WTC11 (cell line): ENCODE measurements at regions not wholly inside any gene's neighbourhood (a gene's known extent, or its start where the extent isn't known, plus 50 kb on each side); places are given as distances from the start of the nearest gene placed in this dataset.

Experiments used
- ATAC-seq: fragments of 200-7000 bp; cut with Tn5 transposase; 2 replicates; pipeline ENCODE4 v1.10.0; 2021; ENCODE audit warnings: mild to moderate bottlenecking, moderate library complexity
- CTCF ChIA-PET: fragments of 300-600 bp; sonication (Branson Sonifier 250); formaldehyde crosslinking; loops from one replicate; lab custom pipeline; 2021; ENCODE audit warnings: antibody characterized with exemption; lab: Charles Lee
- POLR2A ChIA-PET: fragments of 350-600 bp; sonication (Branson Sonifier 250); formaldehyde crosslinking; loops from one replicate; lab custom pipeline; 2021; ENCODE audit warnings: antibody characterized with exemption; lab: Charles Lee
- DNase-seq: peaks from one replicate; pipeline ENCODE4 v3.0.0; 2021; ENCODE audit warnings: low spot score
- H3K27ac Mint-ChIP-seq: 2 replicates; pipeline ENCODE4 v1.8.0; 2021; ENCODE audit warnings: mixed read lengths
- H3K27me3 Mint-ChIP-seq: 2 replicates; pipeline ENCODE4 v1.8.0; 2021; ENCODE audit warnings: low read depth, mild to moderate bottlenecking, moderate library complexity, mixed read lengths
- H3K36me3 Mint-ChIP-seq: 2 replicates; pipeline ENCODE4 v1.8.0; 2021; ENCODE audit warnings: mixed read lengths
- H3K4me1 Mint-ChIP-seq: 2 replicates; pipeline ENCODE4 v1.8.0; 2022; ENCODE audit warnings: mixed read lengths
- H3K4me3 Mint-ChIP-seq: 2 replicates; pipeline ENCODE4 v1.8.0; 2021; ENCODE audit warnings: mild to moderate bottlenecking, moderate library complexity, mixed read lengths
- H3K9me3 Mint-ChIP-seq: 2 replicates; pipeline ENCODE4 v1.8.0; 2021; ENCODE audit warnings: mixed read lengths
- CREM ChIP-seq: sonication (generic); formaldehyde crosslinking; IDR thresholded peaks from 2 replicates; pipeline ENCODE4 v1.8.1; 2022; ENCODE audit warnings: mild to moderate bottlenecking, missing genetic modification reagents, moderate library complexity
- EMX1 ChIP-seq: fragments of 250-450 bp; sonication (Bioruptor Pico); IDR thresholded peaks from 2 replicates; pipeline ENCODE4 v1.8.0; 2021; ENCODE audit warnings: mild to moderate bottlenecking
- FOXJ3 ChIP-seq: sonication (generic); formaldehyde crosslinking; IDR thresholded peaks from 2 replicates; pipeline ENCODE4 v1.9.0; 2021; ENCODE audit warnings: missing genetic modification reagents, mild to moderate bottlenecking, borderline replicate concordance
- GRHL2 ChIP-seq: fragments of 250-450 bp; sonication (Bioruptor Pico); IDR thresholded peaks from 2 replicates; pipeline ENCODE4 v1.8.0; 2022; ENCODE audit warnings: mild to moderate bottlenecking, moderate library complexity; ENCODE audit not compliant: insufficient replicate concordance, severe bottlenecking
- HMGA2 ChIP-seq: fragments of 250-450 bp; sonication (Bioruptor Pico); IDR thresholded peaks from 2 replicates; pipeline ENCODE4 v1.4.0; 2021; ENCODE audit warnings: mild to moderate bottlenecking, moderate library complexity
- IRF2 ChIP-seq: sonication (generic); formaldehyde crosslinking; IDR thresholded peaks from 2 replicates; pipeline ENCODE4 v1.8.0; 2022; ENCODE audit warnings: low read depth, missing genetic modification reagents, borderline replicate concordance
- MXD4 ChIP-seq: fragments of 250-450 bp; sonication (Bioruptor Pico); IDR thresholded peaks from 2 replicates; pipeline ENCODE4 v1.8.0; 2021; ENCODE audit warnings: mild to moderate bottlenecking, moderate library complexity, borderline replicate concordance
- MYBL2 ChIP-seq: sonication (generic); formaldehyde crosslinking; IDR thresholded peaks from 2 replicates; pipeline ENCODE4 v1.8.1; 2023; ENCODE audit warnings: mild to moderate bottlenecking, moderate library complexity, missing genetic modification reagents
- RELA ChIP-seq: sonication (generic); formaldehyde crosslinking; IDR thresholded peaks from 2 replicates; pipeline ENCODE4 v1.8.1; 2022; ENCODE audit warnings: missing genetic modification reagents, mild to moderate bottlenecking, borderline replicate concordance
- TEAD1 ChIP-seq: sonication (generic); formaldehyde crosslinking; IDR thresholded peaks from 2 replicates; pipeline ENCODE4 v1.8.0; 2022; ENCODE audit warnings: mild to moderate bottlenecking, missing genetic modification reagents
- ZBTB21 ChIP-seq: sonication (generic); formaldehyde crosslinking; IDR thresholded peaks from 2 replicates; pipeline ENCODE4 v1.8.1; 2023; ENCODE audit warnings: mild to moderate bottlenecking, missing genetic modification reagents, borderline replicate concordance
- ZNF138 ChIP-seq: sonication (generic); formaldehyde crosslinking; conservative IDR thresholded peaks from 2 replicates; pipeline ENCODE4 v1.8.1; 2022; ENCODE audit warnings: mild to moderate bottlenecking, moderate library complexity, missing genetic modification reagents
- ZNF232 ChIP-seq: sonication (generic); formaldehyde crosslinking; IDR thresholded peaks from 2 replicates; pipeline ENCODE4 v1.8.0; 2022; ENCODE audit warnings: mild to moderate bottlenecking, missing genetic modification reagents
- ZNF416 ChIP-seq: fragments of 250-450 bp; sonication (Bioruptor Pico); IDR thresholded peaks from 2 replicates; pipeline ENCODE4 v1.9.0; 2021; ENCODE audit warnings: mild to moderate bottlenecking, inconsistent platforms
- TF ChIP-seq, protein P1 (sequence below): sonication (generic); formaldehyde crosslinking; IDR thresholded peaks from 2 replicates; pipeline ENCODE4 v1.8.1; 2023; ENCODE audit warnings: mild to moderate bottlenecking, missing genetic modification reagents, moderate library complexity
- TF ChIP-seq, protein P2 (sequence below): sonication (generic); formaldehyde crosslinking; IDR thresholded peaks from 2 replicates; pipeline ENCODE4 v1.8.1; 2023; ENCODE audit warnings: mild to moderate bottlenecking, moderate library complexity, missing genetic modification reagents
- TF ChIP-seq, protein P3 (sequence below): sonication (generic); formaldehyde crosslinking; IDR thresholded peaks from 2 replicates; pipeline ENCODE4 v1.8.0; 2023; ENCODE audit warnings: missing genetic modification reagents
- TF ChIP-seq, protein P4 (sequence below): sonication (generic); formaldehyde crosslinking; IDR thresholded peaks from 2 replicates; pipeline ENCODE4 v1.8.0; 2022; ENCODE audit warnings: mild to moderate bottlenecking, missing genetic modification reagents
- TF ChIP-seq, protein P5 (sequence below): sonication (generic); formaldehyde crosslinking; IDR thresholded peaks from 2 replicates; pipeline ENCODE4 v1.8.1; 2023; ENCODE audit warnings: mild to moderate bottlenecking, missing genetic modification reagents, moderate library complexity

DNA sequence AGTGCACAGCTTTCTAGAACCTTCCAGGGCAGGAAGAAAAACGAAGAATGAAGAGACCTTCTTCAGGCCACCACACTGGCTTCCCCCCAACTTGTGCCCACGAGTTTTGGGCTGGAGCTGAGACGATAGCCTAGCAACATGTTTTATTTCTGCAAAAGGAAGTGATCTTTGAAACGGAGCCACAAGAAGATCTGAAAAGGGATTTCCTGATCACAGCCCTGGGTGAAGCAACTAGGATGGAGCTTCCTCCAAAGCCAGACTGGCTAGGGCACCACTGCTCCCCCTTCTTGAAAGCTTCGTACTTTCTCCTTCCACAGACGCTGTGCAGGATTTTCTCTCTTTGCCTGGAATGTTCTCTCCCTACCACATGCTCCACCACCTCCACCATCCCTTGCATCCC, 418.3 kb downstream of the MED13L start:
- TF ChIP-seq IRF2 (CRISPR knock-in tag): no peak
- no peak for TF ChIP-seq EMX1 (CRISPR knock-in tag)
- TF ChIP-seq GRHL2 (CRISPR knock-in tag): no peak
- no peak for TF ChIP-seq ZBTB21 (CRISPR knock-in tag)
- TF ChIP-seq MXD4: no peak
- TF ChIP-seq, protein P1, sequence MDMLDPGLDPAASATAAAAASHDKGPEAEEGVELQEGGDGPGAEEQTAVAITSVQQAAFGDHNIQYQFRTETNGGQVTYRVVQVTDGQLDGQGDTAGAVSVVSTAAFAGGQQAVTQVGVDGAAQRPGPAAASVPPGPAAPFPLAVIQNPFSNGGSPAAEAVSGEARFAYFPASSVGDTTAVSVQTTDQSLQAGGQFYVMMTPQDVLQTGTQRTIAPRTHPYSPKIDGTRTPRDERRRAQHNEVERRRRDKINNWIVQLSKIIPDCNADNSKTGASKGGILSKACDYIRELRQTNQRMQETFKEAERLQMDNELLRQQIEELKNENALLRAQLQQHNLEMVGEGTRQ (CRISPR knock-in tag): no peak
- ATAC-seq (no peak), DNase-seq (no peak)
- no peaks in the 10 kb centered on the region; the same call in 1 of the 2 replicates for H3K27me3 Mint-ChIP-seq
- 0 out of 2 replicates have a peak, but pooled peaks cover 4% of the 10 kb centered on the region for H3K9me3 Mint-ChIP-seq
- ChIA-PET CTCF (interaction anchor here (1.1 kb wide), 1 partner anchor 13 kb away, joined by 4 read pairs; no protein-coding TSS in a partner anchor), POLR2A (no interaction called here)
- no peak overlapping the region for H3K4me3 Mint-ChIP-seq
- H3K27ac Mint-ChIP-seq: no peak overlapping the region
- H3K36me3 Mint-ChIP-seq: no peaks in the 10 kb centered on the region
- H3K4me1 Mint-ChIP-seq: peaks cover 20% of the 10 kb centered on the region

DNA sequence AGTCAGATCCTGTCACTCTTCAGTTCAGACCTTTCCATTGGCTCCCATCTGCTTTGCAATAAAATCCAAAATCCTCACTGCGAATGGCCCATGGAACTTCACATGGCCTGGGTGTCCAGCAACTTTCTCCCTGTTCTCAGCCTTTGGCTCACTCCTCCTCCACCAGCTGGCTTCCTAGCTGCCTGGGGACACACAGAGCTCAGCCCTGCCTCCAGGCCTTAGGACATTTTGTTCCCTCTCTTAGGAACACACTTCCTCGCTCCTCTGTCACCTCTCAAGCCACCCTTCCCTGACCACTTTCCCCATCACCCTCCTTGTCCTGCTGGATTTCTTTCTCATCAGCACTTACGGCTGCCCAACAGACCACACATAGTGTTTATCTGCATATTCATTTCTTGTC, 419.6 kb downstream of the MED13L start:
- peak overlapping the region; percentile 2; the same call in 1 of the 2 replicates for H3K27ac Mint-ChIP-seq
- ATAC-seq: no peak
- H3K4me3 Mint-ChIP-seq: no peak overlapping the region
- ChIA-PET POLR2A (no interaction called here), CTCF (interaction anchor here (1.0 to 1.3 kb wide), 2 partner anchors 9 to 89 kb away, joined by 4 to 5 read pairs; no protein-coding TSS in a partner anchor)
- DNase-seq: no peak
- no peaks in the 10 kb centered on the region for H3K36me3 Mint-ChIP-seq
- H3K9me3 Mint-ChIP-seq: 0 out of 2 replicates have a peak, but pooled peaks cover 4% of the 10 kb centered on the region
- H3K4me1 Mint-ChIP-seq: peaks cover 17% of the 10 kb centered on the region
- TF ChIP-seq MYBL2 (no peak), IRF2 (CRISPR knock-in tag) (no peak), ZNF138 (CRISPR knock-in tag) (no peak), FOXJ3 (no peak), RELA (CRISPR knock-in tag) (no peak), HMGA2 (CRISPR knock-in tag) (no peak), TEAD1 (CRISPR knock-in tag) (no peak), ZNF416 (CRISPR knock-in tag) (no peak), CREM (no peak), ZNF232 (CRISPR knock-in tag) (no peak)
- TF ChIP-seq, protein P2, sequence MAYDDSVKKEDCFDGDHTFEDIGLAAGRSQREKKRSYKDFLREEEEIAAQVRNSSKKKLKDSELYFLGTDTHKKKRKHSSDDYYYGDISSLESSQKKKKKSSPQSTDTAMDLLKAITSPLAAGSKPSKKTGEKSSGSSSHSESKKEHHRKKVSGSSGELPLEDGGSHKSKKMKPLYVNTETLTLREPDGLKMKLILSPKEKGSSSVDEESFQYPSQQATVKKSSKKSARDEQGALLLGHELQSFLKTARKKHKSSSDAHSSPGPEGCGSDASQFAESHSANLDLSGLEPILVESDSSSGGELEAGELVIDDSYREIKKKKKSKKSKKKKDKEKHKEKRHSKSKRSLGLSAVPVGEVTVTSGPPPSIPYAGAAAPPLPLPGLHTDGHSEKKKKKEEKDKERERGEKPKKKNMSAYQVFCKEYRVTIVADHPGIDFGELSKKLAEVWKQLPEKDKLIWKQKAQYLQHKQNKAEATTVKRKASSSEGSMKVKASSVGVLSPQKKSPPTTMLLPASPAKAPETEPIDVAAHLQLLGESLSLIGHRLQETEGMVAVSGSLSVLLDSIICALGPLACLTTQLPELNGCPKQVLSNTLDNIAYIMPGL (CRISPR knock-in tag): no peak
- TF ChIP-seq, protein P3, sequence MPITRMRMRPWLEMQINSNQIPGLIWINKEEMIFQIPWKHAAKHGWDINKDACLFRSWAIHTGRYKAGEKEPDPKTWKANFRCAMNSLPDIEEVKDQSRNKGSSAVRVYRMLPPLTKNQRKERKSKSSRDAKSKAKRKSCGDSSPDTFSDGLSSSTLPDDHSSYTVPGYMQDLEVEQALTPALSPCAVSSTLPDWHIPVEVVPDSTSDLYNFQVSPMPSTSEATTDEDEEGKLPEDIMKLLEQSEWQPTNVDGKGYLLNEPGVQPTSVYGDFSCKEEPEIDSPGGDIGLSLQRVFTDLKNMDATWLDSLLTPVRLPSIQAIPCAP (CRISPR knock-in tag): no peak
- TF ChIP-seq, protein P4, sequence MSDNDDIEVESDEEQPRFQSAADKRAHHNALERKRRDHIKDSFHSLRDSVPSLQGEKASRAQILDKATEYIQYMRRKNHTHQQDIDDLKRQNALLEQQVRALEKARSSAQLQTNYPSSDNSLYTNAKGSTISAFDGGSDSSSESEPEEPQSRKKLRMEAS (CRISPR knock-in tag): no peak
- TF ChIP-seq, protein P5, sequence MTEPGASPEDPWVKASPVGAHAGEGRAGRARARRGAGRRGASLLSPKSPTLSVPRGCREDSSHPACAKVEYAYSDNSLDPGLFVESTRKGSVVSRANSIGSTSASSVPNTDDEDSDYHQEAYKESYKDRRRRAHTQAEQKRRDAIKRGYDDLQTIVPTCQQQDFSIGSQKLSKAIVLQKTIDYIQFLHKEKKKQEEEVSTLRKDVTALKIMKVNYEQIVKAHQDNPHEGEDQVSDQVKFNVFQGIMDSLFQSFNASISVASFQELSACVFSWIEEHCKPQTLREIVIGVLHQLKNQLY (CRISPR knock-in tag): no peak
- H3K27me3 Mint-ChIP-seq: no peaks in the 10 kb centered on the region; the same call in 1 of the 2 replicates
